Glomerular visceral epithelial cell (primary cell): ENCODE measurements at regions not wholly inside any gene's neighbourhood (a gene's known extent, or its start where the extent isn't known, plus 50 kb on each side); places are given as distances from the start of the nearest gene placed in this dataset.

Experiments used
- DNase-seq: peaks from one replicate; pipeline ENCODE4 v3.0.0-alpha.2; 2016; ENCODE audit errors: extremely low spot score

GRCh38 chr18:34639687-34640086, 70.4 kb upstream of the DTNA start:
- DNase-seq, result no peak

- DNase-seq, result no peak
Measured at GRCh38 chr18:34640276-34640675, 69.8 kb upstream of the DTNA start.

- no peak for DNase-seq
Measured at GRCh38 chr18:34643989-34644388, 66.1 kb upstream of the DTNA start.

- no peak for DNase-seq
Measured at GRCh38 chr18:34647251-34647650, 62.8 kb upstream of the DTNA start.

GRCh38 chr18:34648269-34648985, 61.7 kb upstream of the DTNA start:
- DNase-seq, result no peak

GRCh38 chr18:34649080-34649479, 61.0 kb upstream of the DTNA start:
- DNase-seq, result no peak

- DNase-seq, result no peak
Measured at GRCh38 chr18:34650121-34650545, 60.0 kb upstream of the DTNA start.

GRCh38 chr18:34651586-34652369, 58.3 kb upstream of the DTNA start:
- DNase-seq, result no peak

GRCh38 chr18:34655131-34655530, 55.0 kb upstream of the DTNA start:
- no peak for DNase-seq

- no peak for DNase-seq
Measured at GRCh38 chr18:34657860-34658500, 52.1 kb upstream of the DTNA start.

GRCh38 chr18:34659579-34660517, 50.2 kb upstream of the DTNA start:
- peak; percentile 90 for DNase-seq
